Progenitor cell of endocrine pancreas (in vitro differentiated cells): ENCODE measurements at regions not wholly inside any gene's neighbourhood (a gene's known extent, or its start where the extent isn't known, plus 50 kb on each side); places are given as distances from the start of the nearest gene placed in this dataset.
"Not testable (repeated sequence)": the region's sequence is repeated elsewhere in the genome, so short reads cannot be mapped to it uniquely, and the experiment has no call there.

Source experiments
- DNase-seq: peaks from one replicate; pipeline ENCODE4 v3.0.0; 2021; ENCODE audit warnings: low spot score; ENCODE audit not compliant: unreplicated experiment
- H3K27ac Mint-ChIP-seq: 2 replicates; pipeline ENCODE4 v1.8.0; 2021; ENCODE audit warnings: mild to moderate bottlenecking, moderate library complexity, mixed read lengths
- H3K27me3 Mint-ChIP-seq: 2 replicates; pipeline ENCODE4 v1.8.0; 2021; ENCODE audit warnings: mixed read lengths
- H3K36me3 Mint-ChIP-seq: 2 replicates; pipeline ENCODE4 v1.8.0; 2022; ENCODE audit warnings: mixed read lengths; ENCODE audit not compliant: insufficient read depth
- H3K4me1 Mint-ChIP-seq: 2 replicates; pipeline ENCODE4 v1.8.0; 2021; ENCODE audit warnings: low read depth, mixed read lengths
- H3K4me3 Mint-ChIP-seq: 2 replicates; pipeline ENCODE4 v1.8.0; 2021; ENCODE audit warnings: low read depth, mild to moderate bottlenecking, moderate library complexity, mixed read lengths
- H3K9me3 Mint-ChIP-seq: 2 replicates; pipeline ENCODE4 v1.8.0; 2021; ENCODE audit warnings: low read depth, mixed read lengths
- CTCF ChIP-seq: fragments of 200-600 bp; sonication (generic); IDR thresholded peaks from one replicate; pipeline ENCODE4 v1.5.0; 2021; ENCODE audit warnings: antibody characterized with exemption, mild to moderate bottlenecking; ENCODE audit not compliant: unreplicated experiment

DNA sequence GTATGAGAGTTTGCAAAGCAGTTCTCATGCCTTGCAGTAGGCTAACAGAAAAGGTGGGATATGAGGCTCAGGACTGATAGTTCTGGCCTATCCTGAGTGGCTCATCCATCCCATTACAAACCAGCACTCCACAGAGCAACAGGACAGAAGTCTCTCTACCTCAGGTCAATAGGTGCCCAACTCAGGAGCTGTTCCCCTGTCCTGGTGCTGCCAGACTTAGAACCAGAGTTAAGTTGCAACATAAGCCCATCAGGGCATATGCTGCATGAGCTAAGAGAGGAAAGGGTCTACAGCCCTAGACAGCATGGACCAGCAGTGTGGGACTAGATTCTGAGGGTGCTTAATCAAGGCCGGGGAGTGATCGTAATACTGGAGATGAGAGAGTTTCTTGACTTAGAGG is 104.8 kb upstream of the ECI2 start:
- H3K27me3 Mint-ChIP-seq: peaks cover 4% of the 10 kb centered on the region
- no peak overlapping the region for H3K27ac Mint-ChIP-seq
- peaks cover 24% of the 10 kb centered on the region for H3K9me3 Mint-ChIP-seq
- no peak for TF ChIP-seq CTCF
- peaks cover 2% of the 10 kb centered on the region for H3K4me1 Mint-ChIP-seq
- no peak for DNase-seq
- no peak overlapping the region for H3K4me3 Mint-ChIP-seq
- peaks cover 7% of the 10 kb centered on the region for H3K36me3 Mint-ChIP-seq

- Mint-ChIP-seq H3K4me3 (no peak overlapping the region), H3K27ac (peak overlapping the region; percentile 93), H3K27me3 (peaks cover 3% of the 10 kb centered on the region)
Observed at GRCh38 chr6:4225161-4225872, 89.9 kb upstream of the ECI2 start.

DNA sequence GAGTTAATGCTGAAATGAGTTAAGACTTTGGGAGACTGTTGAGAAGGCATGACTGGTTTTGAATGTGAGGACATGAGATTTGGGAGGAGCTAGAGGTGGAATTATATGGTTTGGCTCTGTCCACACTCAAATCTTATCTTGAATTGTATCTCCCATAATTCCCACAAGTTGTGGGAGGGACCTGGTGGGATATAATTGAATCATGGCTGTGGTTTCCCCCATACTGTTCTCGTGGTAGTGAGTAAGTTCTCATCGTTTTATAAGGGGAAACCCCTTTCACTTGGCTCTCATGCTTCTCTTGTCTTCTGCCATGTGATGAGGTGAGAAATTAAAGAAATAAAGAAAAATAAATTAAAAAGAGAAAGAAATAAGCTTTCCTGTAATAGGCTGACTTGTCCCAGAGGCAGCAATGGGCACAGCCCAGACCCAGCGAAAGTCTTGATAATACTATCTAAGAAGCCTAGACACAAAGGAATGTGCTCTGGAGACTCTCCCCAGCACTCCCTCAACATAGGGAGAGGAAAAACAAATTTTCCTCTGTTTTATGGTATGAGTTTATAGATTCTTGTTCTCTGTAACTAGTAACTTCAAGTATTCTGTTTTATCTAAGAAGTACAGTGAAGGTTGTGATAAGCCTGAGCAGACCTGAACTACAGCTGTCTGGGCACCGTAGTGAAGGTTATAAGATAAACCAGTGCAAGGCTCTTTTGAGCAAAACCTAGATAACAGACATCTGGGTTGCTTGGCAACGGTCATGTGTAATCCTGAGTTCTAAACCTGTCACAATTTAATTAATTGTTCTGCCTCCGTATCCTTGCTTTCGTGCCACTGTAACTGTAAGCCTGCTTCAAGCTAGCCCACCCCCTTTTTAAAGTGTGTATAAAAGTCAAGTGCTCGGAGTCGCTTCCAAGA is 88.9 kb upstream of the ECI2 start:
- no peak for TF ChIP-seq CTCF
- no peak overlapping the region for H3K4me3 Mint-ChIP-seq
- H3K9me3 Mint-ChIP-seq: peaks cover 12% of the 10 kb centered on the region
- peaks cover 2% of the 10 kb centered on the region for H3K36me3 Mint-ChIP-seq
- no peak for DNase-seq
- no peaks in the 10 kb centered on the region for H3K27me3 Mint-ChIP-seq
- H3K27ac Mint-ChIP-seq: peak overlapping the region; percentile 93
- peaks cover 23% of the 10 kb centered on the region for H3K4me1 Mint-ChIP-seq

More at GRCh38 chr6:4225161-4225872, 89.9 kb upstream of the ECI2 start:
- TF ChIP-seq CTCF: peak; percentile 48
- peak; percentile 52 for DNase-seq
- H3K9me3 Mint-ChIP-seq: peaks cover 9% of the 10 kb centered on the region
- H3K4me1 Mint-ChIP-seq: peaks cover 23% of the 10 kb centered on the region
- peaks cover 2% of the 10 kb centered on the region for H3K36me3 Mint-ChIP-seq

DNA sequence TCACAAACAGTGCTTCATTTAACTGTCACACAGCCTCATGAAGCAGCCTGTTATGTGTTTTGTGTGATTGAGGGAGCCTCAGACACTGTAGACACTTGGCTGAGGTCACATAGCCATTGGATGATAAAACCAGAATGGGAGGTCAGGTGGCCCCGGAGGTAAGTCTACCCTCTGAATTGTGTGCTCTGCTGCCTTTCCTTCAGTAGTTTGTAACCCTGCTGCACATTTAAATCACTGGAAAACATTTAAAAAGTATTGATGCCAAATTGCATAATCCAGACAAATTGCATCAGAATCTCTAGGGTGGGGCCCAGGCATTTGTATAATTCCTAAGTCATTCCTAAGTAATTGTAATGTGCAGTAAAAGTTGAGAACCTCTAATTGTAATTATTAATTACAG is 85.2 kb upstream of the ECI2 start:
- Mint-ChIP-seq H3K27ac (no peak overlapping the region), H3K36me3 (peaks cover 2% of the 10 kb centered on the region), H3K27me3 (no peaks in the 10 kb centered on the region), H3K4me3 (no peak overlapping the region), H3K9me3 (peaks cover 16% of the 10 kb centered on the region), H3K4me1 (peaks cover 17% of the 10 kb centered on the region)
- no peak for DNase-seq
- TF ChIP-seq CTCF: no peak

DNA sequence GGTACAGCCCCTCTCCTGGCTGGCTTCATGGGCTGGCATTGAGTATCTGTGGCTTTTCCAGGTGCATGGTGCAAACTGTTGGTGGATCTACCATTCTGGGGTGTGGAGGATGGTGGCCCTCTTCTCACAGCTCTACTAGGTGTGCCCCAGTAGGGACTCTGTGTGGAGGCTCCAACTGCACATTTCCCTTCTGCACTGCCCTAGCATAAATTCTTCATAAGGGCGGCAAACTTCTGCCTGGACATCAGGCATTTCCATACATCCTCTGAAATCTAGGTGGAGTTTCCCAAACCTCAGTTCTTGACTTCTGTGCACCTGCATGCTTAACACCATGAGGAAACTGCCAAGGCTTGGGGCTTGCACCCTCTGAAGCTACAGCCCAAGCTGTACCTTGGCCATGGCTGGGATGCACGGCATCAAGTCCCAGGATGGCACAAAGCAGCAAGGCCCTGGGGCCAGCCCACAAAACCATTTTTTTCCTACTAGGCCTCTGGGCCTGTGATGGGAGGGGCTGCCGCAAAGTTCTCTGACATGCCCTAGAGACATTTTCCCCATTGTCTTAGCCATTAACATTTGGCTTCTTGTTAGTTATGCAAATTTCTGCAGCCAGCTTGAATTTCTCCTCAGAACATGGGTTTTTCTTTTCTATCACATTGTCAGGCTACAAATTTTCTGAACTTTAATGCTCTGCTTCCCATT is 83.4 kb upstream of the ECI2 start:
- H3K4me3 Mint-ChIP-seq, H3K4me1 Mint-ChIP-seq, H3K36me3 Mint-ChIP-seq, H3K27me3 Mint-ChIP-seq, DNase-seq, H3K27ac Mint-ChIP-seq: not testable (repeated sequence)
- peaks cover 30% of the 10 kb centered on the region for H3K9me3 Mint-ChIP-seq
